ENCODE measurements at regions not wholly inside any gene's neighbourhood (a gene's known extent, or its start where the extent isn't known, plus 50 kb on each side); places are given as distances from the start of the nearest gene placed in this dataset.

- no peak for DNase-seq
Measured at GRCh38 chr9:119044806-119045205, 324.4 kb downstream of the BRINP1 start.

- no peak for DNase-seq
Measured at GRCh38 chr9:119047513-119048307, 321.5 kb downstream of the BRINP1 start.

GRCh38 chr9:119050281-119050680, 319.0 kb downstream of the BRINP1 start:
- DNase-seq, result no peak

- no peak for DNase-seq
Measured at GRCh38 chr9:119052339-119053030, 316.8 kb downstream of the BRINP1 start.

- DNase-seq, result no peak
Measured at GRCh38 chr9:119053070-119053469, 316.2 kb downstream of the BRINP1 start.

GRCh38 chr9:119060629-119061385, 308.4 kb downstream of the BRINP1 start:
- no peak for DNase-seq

GRCh38 chr9:119071636-119072035, 297.6 kb downstream of the BRINP1 start:
- no peak for DNase-seq

GRCh38 chr9:119074017-119074416, 295.2 kb downstream of the BRINP1 start:
- DNase-seq, result no peak

GRCh38 chr9:119078015-119078414, 291.2 kb downstream of the BRINP1 start:
- DNase-seq, result no peak

GRCh38 chr9:119083673-119084072, 285.6 kb downstream of the BRINP1 start:
- no peak for DNase-seq

- DNase-seq, result peak; percentile 21
Measured at GRCh38 chr9:119086590-119086989, 282.6 kb downstream of the BRINP1 start.

GRCh38 chr9:119088002-119088547, 281.2 kb downstream of the BRINP1 start:
- DNase-seq, result no peak

- no peak for DNase-seq
Measured at GRCh38 chr9:119091074-119091473, 278.2 kb downstream of the BRINP1 start.

- DNase-seq, result no peak
Measured at GRCh38 chr9:119092125-119092524, 277.1 kb downstream of the BRINP1 start.

GRCh38 chr9:119094086-119094485, 275.1 kb downstream of the BRINP1 start:
- no peak for DNase-seq

GRCh38 chr9:119095072-119095471, 274.2 kb downstream of the BRINP1 start:
- no peak for DNase-seq

GRCh38 chr9:119101048-119101447, 268.2 kb downstream of the BRINP1 start:
- no peak for DNase-seq

- no peak for DNase-seq
Measured at GRCh38 chr9:119114681-119115080, 254.6 kb downstream of the BRINP1 start.

All from NCI-H82 (cell line).